ENCODE measurements at regions not wholly inside any gene's neighbourhood (a gene's known extent, or its start where the extent isn't known, plus 50 kb on each side); places are given as distances from the start of the nearest gene placed in this dataset.
"Not testable (repeated sequence)": the region's sequence is repeated elsewhere in the genome, so short reads cannot be mapped to it uniquely, and the experiment has no call there.

- DNase-seq (ENCODE audit: low read depth in 2 of 3, low spot score in 2 of 3) = no peak
These were observed 332.4 kb upstream of the IGF1R start for GRCh38 chr15:98315971-98316370.

GRCh38 chr15:98321896-98322295 is 326.4 kb upstream of the IGF1R start:
- no peak for DNase-seq (ENCODE audit: low read depth in 2 of 3, low spot score in 2 of 3)

DNA sequence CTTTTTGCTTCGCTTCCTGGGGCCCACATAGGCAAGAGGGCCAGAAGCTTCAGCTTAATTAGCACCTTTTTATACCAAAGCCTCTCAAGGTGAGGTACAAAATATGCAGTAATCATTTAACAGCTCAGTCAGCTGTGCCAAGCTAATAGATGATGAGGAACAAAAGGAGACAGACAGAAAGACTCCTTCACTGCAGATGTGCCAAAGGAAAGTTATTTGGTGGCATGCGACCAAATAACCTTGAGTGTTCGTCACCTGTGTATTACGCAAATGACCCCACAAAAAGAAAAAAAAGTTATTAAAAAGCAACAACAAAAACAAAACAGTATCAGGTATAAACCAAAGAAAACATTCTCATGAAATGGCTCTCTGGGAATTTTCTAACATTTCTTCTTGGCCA is 325.8 kb upstream of the IGF1R start:
- no peak for DNase-seq (ENCODE audit: low read depth in 2 of 3, low spot score in 2 of 3)

GRCh38 chr15:98324341-98324970 is 323.9 kb upstream of the IGF1R start:
- no peak for DNase-seq (ENCODE audit: low read depth in 2 of 3, low spot score in 2 of 3)

- DNase-seq (ENCODE audit: low read depth in 2 of 3, low spot score in 2 of 3) = no peak
These were observed 321.5 kb upstream of the IGF1R start for GRCh38 chr15:98326804-98327203.

GRCh38 chr15:98330258-98330657 is 318.1 kb upstream of the IGF1R start:
- DNase-seq (ENCODE audit: low read depth in 2 of 3, low spot score in 2 of 3) = no peak

DNA sequence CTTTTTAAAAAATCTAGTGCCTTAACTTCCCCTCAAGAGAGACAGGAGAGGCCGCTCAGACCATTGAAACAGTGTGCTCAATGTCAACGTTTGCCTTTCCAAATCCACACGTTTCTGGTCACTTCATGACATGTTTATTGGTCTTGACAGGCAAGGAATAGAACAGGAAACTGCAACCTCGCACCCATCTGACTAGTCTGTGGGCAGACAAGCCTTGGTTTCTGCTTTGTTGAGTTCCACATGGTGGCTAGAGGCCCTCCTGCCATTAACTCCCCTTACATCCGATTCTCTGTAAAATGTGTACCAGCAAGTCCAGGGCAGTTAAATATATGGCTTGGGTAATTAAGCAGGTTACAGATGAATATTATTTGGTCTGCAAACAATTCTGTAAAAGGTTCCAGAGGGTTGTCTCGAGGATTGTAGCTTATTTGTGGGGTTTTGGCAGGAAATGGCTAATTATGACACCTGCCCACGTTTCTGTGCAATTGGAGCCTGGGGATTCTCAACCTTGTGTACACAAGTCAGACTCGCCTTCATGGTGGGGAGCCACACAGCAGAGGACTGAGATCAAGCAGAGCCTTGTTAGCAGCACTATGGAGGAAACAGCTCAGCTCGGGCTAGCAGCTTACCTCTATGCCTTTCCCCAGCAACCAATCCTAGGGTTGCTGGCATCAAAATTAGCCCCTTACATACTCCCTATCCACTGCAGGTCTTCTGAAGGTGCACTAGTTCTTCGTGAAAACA is 317.5 kb upstream of the IGF1R start:
- DNase-seq (ENCODE audit: low read depth in 2 of 3, low spot score in 2 of 3) = no peak

DNA sequence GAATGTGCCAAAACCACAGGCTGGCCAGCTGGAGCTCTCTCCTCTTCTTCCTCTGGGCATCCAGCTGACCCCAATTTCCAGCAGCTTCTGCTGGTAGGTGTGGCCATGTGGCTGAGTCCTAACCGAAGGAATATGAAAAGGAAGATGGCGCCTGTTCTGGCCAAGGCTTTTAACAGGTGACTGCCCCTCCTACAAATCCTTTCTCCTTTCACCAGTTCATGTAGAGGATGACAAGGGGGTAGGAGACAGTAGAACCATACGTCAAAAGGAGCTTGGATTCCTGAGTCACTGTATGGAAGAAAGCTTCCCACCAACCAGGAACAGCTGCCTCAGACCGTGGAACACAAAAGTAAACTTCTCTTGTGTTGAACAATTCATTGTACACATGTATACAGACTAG is 316.7 kb upstream of the IGF1R start:
- DNase-seq (ENCODE audit: low read depth in 2 of 3, low spot score in 2 of 3) = no peak

DNA sequence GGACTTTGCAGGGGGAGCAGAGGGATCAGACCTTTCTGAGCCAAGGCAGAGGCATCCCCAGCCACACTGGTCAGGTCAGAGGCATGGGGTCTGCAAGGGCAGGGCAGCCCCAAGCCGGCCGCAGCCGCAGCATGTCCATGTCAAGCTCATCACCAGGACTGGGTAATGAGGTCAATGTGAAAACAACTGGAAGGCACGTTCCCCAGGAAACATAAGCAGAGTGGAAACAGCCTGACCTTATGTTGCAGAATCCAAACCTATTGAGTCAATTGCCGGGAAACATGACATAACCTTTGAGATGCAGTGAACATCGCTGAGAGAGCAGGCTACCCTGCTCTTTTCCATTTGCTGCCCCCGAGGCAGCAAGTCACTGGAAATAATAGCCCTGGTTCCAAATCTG is 315.1 kb upstream of the IGF1R start:
- no peak for DNase-seq (ENCODE audit: low read depth in 2 of 3, low spot score in 2 of 3)

- no peak for DNase-seq (ENCODE audit: low read depth in 2 of 3, low spot score in 2 of 3)
These were observed 305.4 kb upstream of the IGF1R start for GRCh38 chr15:98342911-98343310.

DNA sequence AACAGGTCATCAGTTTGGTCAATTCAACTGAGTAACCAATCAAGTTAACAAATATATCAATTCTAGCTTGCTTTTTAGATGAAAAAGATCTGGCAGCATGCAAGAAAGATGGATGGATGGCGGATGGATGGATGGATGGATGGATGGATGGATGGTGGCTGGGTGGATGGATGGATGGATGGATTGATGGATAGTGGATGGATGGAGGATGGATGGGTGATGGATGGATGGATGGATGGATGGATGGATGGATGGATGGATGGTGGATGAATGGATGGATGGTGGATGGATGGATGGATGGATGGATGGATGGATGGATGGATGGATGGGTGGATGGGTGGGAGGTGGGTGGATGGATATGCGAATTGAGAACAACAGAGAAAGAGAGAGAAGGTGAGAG is 303.7 kb upstream of the IGF1R start:
- DNase-seq (ENCODE audit: low read depth in 2 of 3, low spot score in 2 of 3) = no peak

- DNase-seq (ENCODE audit: low read depth in 2 of 3, low spot score in 2 of 3) = no peak
These were observed 301.3 kb upstream of the IGF1R start for GRCh38 chr15:98347001-98347400.

DNA sequence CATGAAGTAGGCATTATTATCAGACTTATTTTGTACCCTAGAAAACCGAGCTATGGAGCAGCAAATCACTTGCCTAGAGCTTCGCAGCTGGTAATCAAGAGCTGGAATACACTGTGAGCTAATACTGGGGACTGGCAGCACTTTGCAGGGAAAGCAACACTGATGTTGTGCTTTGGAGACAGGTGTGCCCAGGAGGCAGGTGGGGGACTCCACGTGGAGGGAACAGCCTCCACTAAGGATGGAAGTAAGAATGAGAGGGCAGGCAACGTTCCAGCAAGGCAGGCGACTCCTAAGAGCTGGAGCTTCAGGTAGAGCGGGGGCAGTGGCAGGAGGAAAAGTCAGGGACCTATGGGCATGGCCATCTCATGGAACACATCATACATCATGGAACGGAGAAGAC is 300.5 kb upstream of the IGF1R start:
- DNase-seq (ENCODE audit: low read depth in 2 of 3, low spot score in 2 of 3) = no peak

GRCh38 chr15:98350276-98350675 is 298.1 kb upstream of the IGF1R start:
- DNase-seq (ENCODE audit: low read depth in 2 of 3, low spot score in 2 of 3) = no peak

DNA sequence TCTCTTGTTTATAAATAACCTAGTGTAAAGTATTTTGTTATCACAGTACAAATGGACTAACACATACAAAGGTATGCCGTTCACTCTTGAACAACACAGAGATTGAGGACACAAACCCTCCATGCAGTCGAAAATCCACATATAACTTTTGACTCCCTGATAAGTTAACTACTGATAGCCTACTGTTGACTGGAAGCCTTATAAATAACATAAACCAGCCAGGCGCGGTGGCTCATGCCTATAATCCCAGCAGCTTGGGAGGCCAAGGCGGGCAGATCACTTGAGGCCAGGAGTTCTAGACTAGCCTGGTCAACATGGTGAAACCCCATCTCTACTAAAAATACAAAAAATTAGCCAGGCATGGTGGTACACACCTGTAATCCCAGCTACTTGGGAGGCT is 290.1 kb upstream of the IGF1R start:
- DNase-seq (ENCODE audit: low read depth in 2 of 3, low spot score in 2 of 3) = not testable (repeated sequence)

GRCh38 chr15:98358971-98359370 is 289.4 kb upstream of the IGF1R start:
- no peak for DNase-seq (ENCODE audit: low read depth in 2 of 3, low spot score in 2 of 3)

DNA sequence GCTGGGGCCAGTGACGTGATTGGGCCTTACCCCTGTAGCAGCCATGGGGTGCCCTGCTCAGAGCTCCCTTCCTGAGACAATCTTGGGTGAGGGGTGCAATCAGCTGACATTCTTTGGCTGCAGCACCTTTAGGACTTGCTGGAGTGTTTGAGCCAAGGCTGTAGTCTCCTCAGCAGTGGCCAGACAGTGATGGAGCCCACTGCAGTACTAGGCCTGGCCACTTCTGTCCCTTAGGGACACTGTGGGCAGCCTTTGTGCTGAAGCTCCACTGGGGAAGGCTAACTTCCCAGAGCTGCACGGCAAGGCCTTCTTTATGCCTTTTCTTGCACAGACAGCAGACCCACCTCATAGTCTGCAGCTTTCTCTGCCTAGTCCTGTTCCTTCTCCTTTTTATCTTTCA is 284.9 kb upstream of the IGF1R start:
- DNase-seq (ENCODE audit: low read depth in 2 of 3, low spot score in 2 of 3) = no peak

DNA sequence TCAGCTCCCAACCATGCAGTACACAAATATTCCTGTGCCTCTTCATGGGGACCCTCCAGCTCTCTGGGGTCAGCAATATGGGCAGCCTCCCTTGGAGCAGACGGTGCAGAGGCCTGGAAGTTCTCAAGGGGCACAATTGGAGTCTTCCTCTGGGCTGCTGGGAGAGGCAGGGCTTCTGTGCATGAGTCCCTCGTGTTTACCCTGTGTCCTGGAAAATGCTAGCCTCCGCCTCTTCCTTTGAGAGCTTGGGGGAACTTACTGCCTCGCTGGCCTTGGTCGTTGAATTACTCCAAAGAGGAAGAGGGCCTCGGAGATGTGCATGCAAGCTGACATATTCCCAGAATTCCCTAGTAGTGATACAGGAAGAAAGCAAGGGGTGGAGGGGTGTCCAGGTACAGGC is 284.4 kb upstream of the IGF1R start:
- no peak for DNase-seq (ENCODE audit: low read depth in 2 of 3, low spot score in 2 of 3)

DNA sequence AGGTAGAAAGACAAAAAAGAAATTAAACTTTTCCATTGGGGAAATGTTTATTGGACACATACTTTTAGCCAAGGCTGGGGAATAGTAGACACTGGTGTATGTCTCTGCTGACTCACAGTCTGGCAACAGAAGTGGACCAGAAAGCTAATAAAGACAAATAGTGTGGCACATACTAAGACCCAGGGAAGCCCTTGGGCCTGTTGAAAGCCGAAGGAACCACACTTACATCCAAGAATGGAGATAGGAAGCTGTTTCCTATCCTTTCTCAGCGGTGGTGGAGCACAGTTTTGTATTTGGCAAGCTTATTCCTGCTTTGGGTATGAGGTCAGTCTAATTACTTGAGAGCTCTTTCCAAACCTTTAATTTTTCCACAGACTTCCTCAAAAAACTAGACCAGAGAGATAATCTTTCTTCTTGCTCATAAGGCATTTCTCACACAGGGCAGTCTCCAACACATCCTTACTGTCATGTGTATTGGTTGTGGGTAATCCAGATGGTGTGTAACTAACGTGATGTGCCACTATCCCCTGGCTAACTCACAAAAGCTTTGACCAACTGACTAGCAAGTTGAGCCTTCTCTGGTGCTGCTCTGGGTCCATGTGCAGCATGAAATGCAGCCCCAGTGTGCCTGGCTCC is 279.1 kb upstream of the IGF1R start:
- no peak for DNase-seq (ENCODE audit: low read depth in 2 of 3, low spot score in 2 of 3)

DNA sequence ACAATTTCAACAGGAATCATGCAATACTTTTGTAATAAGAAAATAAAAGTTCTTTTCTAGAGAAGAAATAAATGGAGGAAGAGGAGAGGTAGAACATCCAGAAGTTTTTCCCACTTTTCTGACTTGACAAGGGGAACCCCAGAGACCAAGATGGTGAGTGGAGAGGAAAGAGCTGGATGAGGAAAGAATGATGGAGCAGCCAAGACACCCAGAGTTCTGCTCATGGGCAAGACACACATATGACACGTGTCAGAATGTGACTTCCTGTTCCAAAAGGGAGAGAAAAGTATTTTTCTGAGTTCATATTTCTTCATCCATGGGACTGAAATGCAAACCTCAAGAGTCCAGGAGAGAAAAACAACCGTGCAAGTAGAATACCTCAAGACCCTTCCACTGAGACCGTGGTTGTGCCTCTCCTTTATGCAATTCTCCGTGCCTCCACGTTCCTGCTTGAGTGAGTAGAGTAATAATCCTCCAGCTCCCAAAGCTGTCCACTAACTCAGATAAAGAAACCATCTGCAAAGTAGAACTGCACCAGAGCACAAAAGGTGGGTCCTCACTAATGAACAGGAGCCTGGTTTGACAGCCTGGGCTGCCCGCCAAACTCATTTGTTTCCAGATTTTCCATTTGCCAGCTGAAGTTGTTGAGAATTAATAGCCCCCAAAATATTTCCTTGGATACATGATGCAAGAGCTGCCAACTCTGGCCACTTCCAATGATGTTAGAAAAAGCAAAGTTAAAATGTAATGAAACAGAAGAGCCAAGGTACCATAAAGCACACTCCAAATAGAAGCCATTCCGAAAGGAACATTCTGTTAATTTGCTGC is 272.6 kb upstream of the IGF1R start:
- DNase-seq (ENCODE audit: low read depth in 2 of 3, low spot score in 2 of 3) = no peak

DNA sequence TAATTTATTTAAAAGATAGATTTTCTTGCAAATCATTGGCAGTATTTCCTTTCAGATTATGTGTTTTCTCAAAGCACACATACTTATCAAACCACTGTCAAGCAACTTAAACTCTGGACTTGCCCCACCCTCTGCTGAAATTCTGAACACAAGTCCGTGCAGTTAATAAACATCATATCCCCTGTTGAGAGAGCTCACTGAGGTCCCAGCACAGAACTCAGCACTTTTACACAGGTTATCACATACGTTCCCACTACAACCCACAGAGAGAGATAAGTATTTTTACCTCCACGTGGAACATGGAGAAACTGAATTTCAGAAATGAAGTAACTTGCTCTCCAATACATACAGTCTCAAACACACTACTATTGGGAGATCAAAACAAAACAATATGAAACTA is 267.6 kb upstream of the IGF1R start:
- DNase-seq (ENCODE audit: low read depth in 2 of 3, low spot score in 2 of 3) = no peak

- no peak for DNase-seq (ENCODE audit: low read depth in 2 of 3, low spot score in 2 of 3)
These were observed 266.9 kb upstream of the IGF1R start for GRCh38 chr15:98381446-98381845.

Data from activated CD8-positive, alpha-beta memory T cell treated with anti-CD3 and anti-CD28 coated beads for 48 hours (primary cell).